ENCODE measurements at regions not wholly inside any gene's neighbourhood (a gene's known extent, or its start where the extent isn't known, plus 50 kb on each side); places are given as distances from the start of the nearest gene placed in this dataset.

DNA sequence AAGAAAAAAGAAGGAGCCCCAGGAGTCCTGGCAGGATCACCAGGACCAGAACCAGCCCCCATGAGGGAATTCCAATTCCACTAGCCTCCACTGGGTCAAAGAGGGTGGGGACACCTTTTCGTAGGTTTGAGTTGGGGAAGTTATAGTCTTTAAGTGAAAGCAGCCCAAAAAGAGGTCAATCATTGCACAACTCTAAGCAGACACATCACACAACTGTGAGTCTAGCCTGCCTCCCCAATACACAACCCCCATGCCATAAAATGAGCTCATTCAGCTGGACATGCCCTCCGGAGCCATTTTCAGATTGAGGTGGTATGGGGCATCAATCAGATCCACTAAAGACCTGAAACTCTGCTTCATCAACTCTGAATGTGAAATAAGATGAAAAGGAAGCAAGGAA lies 179.9 kb downstream of the NPHP4 start:
- no peak overlapping the region for H3K4me3 Mint-ChIP-seq
- H3K27me3 Mint-ChIP-seq, result peaks cover 35% of the 10 kb centered on the region
- DNase-seq, result no peak
- no peaks in the 10 kb centered on the region for H3K4me1 Mint-ChIP-seq (ENCODE audit: low read depth)
- no peak overlapping the region for H3K27ac Mint-ChIP-seq
- H3K9me3 Mint-ChIP-seq, result no peaks in the 10 kb centered on the region
- no peaks in the 10 kb centered on the region for H3K36me3 Mint-ChIP-seq (ENCODE audit: low read depth)

DNA sequence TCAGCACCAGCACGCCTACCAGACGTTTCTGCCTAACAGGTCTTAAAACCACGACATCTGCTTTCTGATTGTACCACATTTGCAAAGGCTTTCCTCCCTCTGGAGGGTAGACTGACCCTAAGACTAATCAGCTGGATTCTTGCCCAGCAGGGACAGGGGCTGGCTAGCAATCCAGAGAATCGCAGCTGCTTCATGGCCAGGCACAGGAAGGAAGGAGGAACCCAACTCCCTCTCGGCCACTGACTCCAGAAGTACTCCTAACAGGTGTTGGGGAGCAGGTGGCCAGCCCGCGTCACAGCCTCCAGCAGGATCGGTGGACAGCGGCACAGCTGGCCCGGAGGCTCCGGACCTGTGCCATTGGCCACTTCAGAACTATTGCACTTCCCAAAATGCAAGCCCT lies 180.8 kb downstream of the NPHP4 start:
- no peak for DNase-seq
- H3K27me3 Mint-ChIP-seq, result peaks cover 30% of the 10 kb centered on the region
- no peak overlapping the region for H3K27ac Mint-ChIP-seq
- H3K4me1 Mint-ChIP-seq (ENCODE audit: low read depth), result no peaks in the 10 kb centered on the region
- no peak overlapping the region for H3K4me3 Mint-ChIP-seq
- no peaks in the 10 kb centered on the region for H3K9me3 Mint-ChIP-seq
- H3K36me3 Mint-ChIP-seq (ENCODE audit: low read depth), result no peaks in the 10 kb centered on the region

DNA sequence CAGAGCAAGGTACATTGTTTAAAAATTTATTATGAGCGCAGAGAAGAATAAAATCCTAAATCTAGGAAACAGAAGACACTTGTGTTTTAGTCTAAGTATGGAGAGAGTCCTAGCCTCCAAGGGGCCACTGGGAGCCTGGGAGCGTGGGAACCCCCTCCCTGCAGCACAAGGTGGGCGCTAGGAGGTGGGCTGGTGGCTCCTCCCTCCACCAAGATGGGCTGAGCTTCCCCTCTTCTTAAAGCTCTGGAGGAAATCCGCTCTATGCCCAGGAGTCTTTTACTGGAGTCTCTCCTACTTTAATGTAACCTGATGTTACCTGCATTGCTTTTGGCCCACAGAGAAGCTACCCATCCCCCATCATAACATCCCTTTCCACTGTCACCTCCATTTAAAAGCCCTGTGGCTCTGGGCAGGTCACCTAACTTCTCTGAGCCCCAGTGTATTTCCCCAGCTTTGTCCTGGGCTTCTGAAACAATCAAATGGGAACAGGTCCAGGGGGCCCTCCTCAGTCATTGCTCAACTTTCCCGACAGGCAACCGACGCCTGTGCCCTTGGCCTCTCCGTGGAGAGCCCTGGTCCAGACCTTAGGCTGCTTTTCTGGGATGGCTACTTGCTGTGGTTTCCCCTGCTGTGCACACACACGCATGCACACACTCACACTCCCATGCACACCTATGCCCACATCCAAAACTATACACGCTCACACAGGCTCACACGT lies 181.5 kb downstream of the NPHP4 start:
- no peak overlapping the region for H3K4me3 Mint-ChIP-seq
- no peaks in the 10 kb centered on the region for H3K9me3 Mint-ChIP-seq
- no peak overlapping the region for H3K27ac Mint-ChIP-seq
- no peaks in the 10 kb centered on the region for H3K4me1 Mint-ChIP-seq (ENCODE audit: low read depth)
- H3K27me3 Mint-ChIP-seq, result peaks cover 25% of the 10 kb centered on the region
- no peaks in the 10 kb centered on the region for H3K36me3 Mint-ChIP-seq (ENCODE audit: low read depth)
- no peak for DNase-seq

DNA sequence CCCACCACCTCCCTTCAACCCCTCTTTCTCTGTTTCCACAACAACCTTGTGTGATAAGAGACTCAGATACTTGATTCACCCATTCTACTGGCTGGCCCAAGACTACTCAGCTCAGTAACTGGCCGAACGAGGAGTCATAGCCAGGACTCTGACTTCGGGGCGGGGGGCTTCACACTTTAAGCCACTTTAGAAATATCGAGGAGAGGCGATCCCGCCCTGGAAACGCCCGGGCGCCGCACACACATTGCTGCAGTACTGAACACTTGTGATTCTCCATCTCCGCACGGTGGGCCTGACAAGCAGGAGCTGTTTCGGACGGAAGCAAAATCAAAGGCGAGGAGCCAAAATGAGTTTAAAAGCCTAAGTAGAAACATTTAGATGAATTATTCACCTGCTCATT lies 182.1 kb downstream of the NPHP4 start:
- Mint-ChIP-seq H3K36me3 (ENCODE audit: low read depth) (no peaks in the 10 kb centered on the region), H3K27ac (no peak overlapping the region), H3K4me3 (no peak overlapping the region), H3K27me3 (peaks cover 20% of the 10 kb centered on the region), H3K9me3 (no peaks in the 10 kb centered on the region), H3K4me1 (ENCODE audit: low read depth) (no peaks in the 10 kb centered on the region)
- no peak for DNase-seq

DNA sequence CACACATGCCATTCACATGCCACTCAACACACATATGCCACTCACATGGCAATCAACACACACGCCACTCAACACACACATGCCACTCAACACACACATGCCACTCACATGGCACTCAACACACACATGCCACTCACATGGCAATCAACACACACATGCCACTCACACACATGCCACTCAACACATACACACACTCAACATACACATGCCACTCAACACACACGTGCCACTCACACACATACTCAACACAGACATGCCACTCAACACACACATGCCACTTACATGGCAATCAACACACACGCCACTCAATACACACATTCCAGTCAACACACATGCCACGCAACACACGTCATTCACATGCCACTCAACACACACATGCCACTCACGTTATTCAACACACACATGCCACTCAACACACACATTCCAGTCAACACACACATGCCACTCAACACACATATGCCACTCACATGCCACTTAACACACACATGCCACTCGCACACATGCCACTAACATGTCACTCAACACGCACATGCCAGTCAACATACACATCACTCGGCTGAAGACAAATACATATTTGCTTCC lies 182.9 kb downstream of the NPHP4 start:
- no peaks in the 10 kb centered on the region for H3K4me1 Mint-ChIP-seq (ENCODE audit: low read depth)
- no peak overlapping the region for H3K4me3 Mint-ChIP-seq
- H3K9me3 Mint-ChIP-seq, result no peaks in the 10 kb centered on the region
- no peaks in the 10 kb centered on the region for H3K36me3 Mint-ChIP-seq (ENCODE audit: low read depth)
- no peak for DNase-seq
- H3K27me3 Mint-ChIP-seq, result peaks cover 17% of the 10 kb centered on the region
- H3K27ac Mint-ChIP-seq, result no peak overlapping the region

DNA sequence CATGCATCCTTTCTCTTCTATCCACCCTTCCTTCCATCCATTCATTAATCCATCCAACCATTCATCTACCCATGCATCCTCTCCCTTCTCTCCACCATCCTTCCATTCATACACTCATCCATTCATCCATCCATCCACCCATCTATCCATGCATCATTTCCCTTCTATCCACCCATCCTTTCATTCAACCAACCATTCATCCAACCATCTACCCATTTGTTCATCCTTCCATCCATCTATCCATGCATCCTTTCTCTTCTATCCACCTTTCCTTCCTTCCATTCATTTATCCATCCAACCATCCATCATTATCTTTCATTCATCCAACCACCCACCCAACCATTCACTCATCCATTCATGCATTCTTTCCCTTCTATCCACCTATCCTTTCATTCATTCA lies 188.4 kb downstream of the NPHP4 start:
- Mint-ChIP-seq H3K4me3 (no peak overlapping the region), H3K27ac (no peak overlapping the region), H3K9me3 (no peaks in the 10 kb centered on the region), H3K36me3 (ENCODE audit: low read depth) (no peaks in the 10 kb centered on the region), H3K4me1 (ENCODE audit: low read depth) (no peaks in the 10 kb centered on the region), H3K27me3 (peaks cover 1% of the 10 kb centered on the region)
- DNase-seq, result no peak

DNA sequence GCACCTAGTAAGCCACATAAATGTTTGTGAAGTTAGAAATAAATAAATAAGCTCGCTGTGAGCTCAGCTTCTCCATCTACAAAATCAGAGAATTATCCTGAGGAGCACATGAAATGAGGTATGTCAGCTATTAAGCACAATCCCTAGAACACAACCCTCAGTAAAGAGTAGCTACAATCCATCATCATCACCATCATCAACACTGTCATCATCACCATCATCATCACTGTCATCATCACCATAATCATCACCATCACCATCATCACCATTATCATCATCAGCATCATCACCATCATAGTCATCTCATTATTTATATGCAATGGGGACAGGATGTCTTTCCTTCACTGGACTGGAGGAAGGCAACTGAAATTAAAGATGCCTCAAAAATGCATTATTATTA lies 189.6 kb downstream of the NPHP4 start:
- no peak overlapping the region for H3K4me3 Mint-ChIP-seq
- no peaks in the 10 kb centered on the region for H3K36me3 Mint-ChIP-seq (ENCODE audit: low read depth)
- H3K27me3 Mint-ChIP-seq, result peaks cover 4% of the 10 kb centered on the region
- no peaks in the 10 kb centered on the region for H3K4me1 Mint-ChIP-seq (ENCODE audit: low read depth)
- no peaks in the 10 kb centered on the region for H3K9me3 Mint-ChIP-seq
- no peak for DNase-seq
- no peak overlapping the region for H3K27ac Mint-ChIP-seq

DNA sequence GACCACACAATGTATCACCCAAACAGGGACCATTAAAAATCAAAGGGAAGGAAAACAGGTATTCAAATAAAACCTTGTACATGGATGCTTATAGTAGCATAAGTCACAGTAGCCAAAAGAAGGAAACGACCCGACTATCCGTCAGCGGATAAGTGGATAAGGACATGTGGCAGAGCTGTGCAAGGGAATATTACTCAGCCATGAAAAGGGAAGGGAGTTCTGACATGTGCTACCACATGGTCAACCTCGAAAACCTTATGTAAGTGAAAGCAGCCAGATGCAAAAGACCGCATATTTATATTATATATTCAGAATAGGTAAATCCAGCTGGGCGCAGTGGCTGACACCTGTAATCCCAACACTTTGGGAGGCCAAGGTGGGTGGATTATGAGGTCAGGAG lies 193.3 kb downstream of the NPHP4 start:
- H3K4me3 Mint-ChIP-seq, result no peak overlapping the region
- peaks cover 4% of the 10 kb centered on the region for H3K27me3 Mint-ChIP-seq
- no peaks in the 10 kb centered on the region for H3K36me3 Mint-ChIP-seq (ENCODE audit: low read depth)
- DNase-seq, result no peak
- no peak overlapping the region for H3K27ac Mint-ChIP-seq
- H3K9me3 Mint-ChIP-seq, result no peaks in the 10 kb centered on the region
- no peaks in the 10 kb centered on the region for H3K4me1 Mint-ChIP-seq (ENCODE audit: low read depth)

DNA sequence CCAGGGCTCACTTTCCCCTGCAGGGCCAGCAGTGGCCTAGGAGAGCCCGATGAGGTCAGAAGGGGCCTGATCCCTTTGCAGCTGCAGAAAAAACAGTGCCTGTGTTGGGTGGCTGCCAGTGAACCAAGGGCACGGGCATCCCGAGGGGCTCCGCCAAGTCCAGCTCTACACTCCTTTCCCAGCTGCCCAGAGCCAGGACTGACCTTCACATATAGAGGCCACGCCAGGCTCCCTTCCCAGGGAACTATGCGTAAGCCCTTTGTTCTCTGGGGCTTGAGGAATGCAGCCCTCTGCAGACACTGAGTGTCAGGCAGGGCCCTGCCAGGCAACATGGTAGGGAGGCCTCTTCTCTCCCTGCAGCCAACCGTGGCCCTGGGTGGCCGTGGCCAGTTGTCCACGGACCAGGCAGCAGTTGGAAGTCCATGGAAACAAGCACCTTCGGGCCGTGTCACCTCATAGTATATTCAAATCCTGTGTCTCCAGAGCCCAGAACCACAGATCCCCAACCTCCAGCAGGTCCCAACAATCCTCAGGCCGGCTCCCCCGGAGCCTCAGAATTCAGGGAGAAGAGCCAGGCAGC lies 194.0 kb downstream of the NPHP4 start:
- Mint-ChIP-seq H3K4me1 (ENCODE audit: low read depth) (no peaks in the 10 kb centered on the region), H3K4me3 (no peak overlapping the region), H3K9me3 (no peaks in the 10 kb centered on the region), H3K27ac (no peak overlapping the region), H3K27me3 (peaks cover 4% of the 10 kb centered on the region), H3K36me3 (ENCODE audit: low read depth) (no peaks in the 10 kb centered on the region)
- no peak for DNase-seq

DNA sequence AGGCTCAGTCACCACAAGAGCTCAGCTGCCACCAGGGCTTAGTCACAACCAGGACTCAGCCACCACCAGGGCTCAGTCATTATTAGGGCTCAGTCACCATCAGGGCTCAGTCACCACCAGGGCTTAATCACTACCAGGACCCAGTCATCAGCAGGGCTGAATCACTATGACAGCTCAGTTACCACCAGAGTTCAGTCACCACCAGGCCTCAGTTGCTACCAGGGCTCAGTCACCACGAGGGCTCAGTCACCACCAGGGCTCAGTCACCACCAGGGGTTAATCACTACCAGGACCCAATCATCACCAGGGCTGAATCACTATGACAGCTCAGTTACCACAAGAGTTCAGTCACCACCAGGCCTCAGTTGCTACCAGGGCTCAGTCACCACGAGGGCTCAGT lies 196.2 kb downstream of the NPHP4 start:
- Mint-ChIP-seq H3K27me3 (peaks cover 8% of the 10 kb centered on the region), H3K27ac (no peak overlapping the region), H3K36me3 (ENCODE audit: low read depth) (no peaks in the 10 kb centered on the region), H3K4me1 (ENCODE audit: low read depth) (no peaks in the 10 kb centered on the region), H3K9me3 (no peaks in the 10 kb centered on the region), H3K4me3 (no peak overlapping the region)
- no peak for DNase-seq

DNA sequence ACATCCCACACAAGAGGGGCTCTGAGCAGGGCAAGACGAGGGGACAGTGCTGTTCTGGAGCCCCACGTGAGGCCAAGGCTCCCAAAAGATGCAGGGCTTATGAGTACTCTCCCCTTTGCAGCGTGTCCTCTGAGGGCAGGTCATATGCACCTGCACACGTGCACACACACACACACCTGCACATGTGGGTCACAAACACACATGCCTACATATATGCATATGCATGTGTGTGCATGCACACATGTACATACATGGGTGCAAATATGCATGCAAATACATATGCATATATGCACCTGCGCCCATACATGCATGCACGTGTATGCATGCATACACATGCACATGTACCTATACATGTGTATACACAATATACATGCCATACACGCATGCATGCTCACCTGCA lies 197.9 kb downstream of the NPHP4 start:
- DNase-seq, result no peak
- Mint-ChIP-seq H3K36me3 (ENCODE audit: low read depth) (no peaks in the 10 kb centered on the region), H3K27me3 (peaks cover 12% of the 10 kb centered on the region), H3K4me3 (no peak overlapping the region), H3K27ac (no peak overlapping the region), H3K9me3 (peaks cover 4% of the 10 kb centered on the region), H3K4me1 (ENCODE audit: low read depth) (no peaks in the 10 kb centered on the region)

DNA sequence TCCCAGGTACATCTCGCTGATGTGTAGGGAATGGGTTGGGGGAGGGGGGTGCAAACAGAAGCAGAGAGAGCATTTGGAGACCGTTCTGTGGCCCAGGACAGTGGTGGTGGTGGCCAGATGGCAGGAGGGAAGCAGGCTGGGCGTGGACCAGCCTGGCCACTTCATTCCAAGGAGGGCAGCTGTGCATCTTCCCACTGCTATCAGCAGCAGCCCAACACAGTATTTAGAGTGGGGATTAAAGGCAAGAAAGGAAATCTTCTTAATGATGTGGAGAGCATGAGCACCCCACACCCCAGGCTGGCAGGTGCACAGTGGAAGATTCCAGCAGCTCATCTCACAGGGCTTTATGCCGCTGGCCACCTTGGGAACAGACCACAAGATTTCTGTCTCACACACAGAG lies 198.7 kb downstream of the NPHP4 start:
- Mint-ChIP-seq H3K27me3 (peaks cover 8% of the 10 kb centered on the region), H3K27ac (no peak overlapping the region), H3K4me3 (no peak overlapping the region), H3K4me1 (ENCODE audit: low read depth) (no peaks in the 10 kb centered on the region), H3K9me3 (peaks cover 8% of the 10 kb centered on the region), H3K36me3 (ENCODE audit: low read depth) (no peaks in the 10 kb centered on the region)
- no peak for DNase-seq

DNA sequence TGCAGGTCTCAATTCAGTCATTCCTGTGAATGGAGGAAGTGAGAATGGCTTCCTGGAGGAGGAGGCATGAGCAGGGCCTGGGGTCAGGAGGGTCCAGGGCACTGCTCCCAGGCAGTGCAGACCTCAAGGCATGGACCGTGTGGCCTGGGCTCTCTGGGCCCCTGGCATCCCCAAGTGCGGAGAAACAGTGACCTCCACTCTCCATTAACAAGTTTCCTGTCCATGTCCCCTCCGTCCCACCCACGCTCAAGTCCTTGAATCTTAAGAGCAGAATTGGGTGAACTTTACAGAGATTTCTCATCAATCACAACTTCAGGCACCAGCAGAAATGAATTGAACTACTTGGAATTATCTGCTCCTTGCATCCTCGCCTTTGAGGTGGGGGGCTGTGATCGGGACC lies 211.1 kb downstream of the NPHP4 start:
- Mint-ChIP-seq H3K4me3 (no peak overlapping the region), H3K4me1 (ENCODE audit: low read depth) (no peaks in the 10 kb centered on the region), H3K9me3 (peaks cover 2% of the 10 kb centered on the region), H3K27ac (no peak overlapping the region), H3K27me3 (peaks cover 4% of the 10 kb centered on the region), H3K36me3 (ENCODE audit: low read depth) (no peaks in the 10 kb centered on the region)
- DNase-seq, result no peak

DNA sequence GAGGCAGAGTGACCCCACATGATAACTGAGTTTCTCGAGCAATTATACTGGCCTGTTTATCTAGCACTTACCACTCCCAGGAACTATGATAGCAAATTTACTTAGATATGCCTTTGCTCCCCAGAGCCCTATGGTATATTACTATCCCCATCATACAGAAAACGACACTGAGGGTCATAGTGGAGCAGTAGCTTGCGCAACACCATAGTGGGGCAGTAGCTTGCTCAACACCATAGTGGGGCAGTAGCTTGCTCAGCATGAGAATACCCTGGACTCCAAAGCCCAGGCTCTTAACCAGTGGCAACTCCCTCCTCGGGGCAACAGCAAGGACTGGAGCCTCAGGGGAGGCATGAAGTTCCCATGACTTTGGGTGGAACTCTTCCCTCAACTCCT lies 211.9 kb downstream of the NPHP4 start:
- no peak for DNase-seq
- Mint-ChIP-seq H3K9me3 (peaks cover 2% of the 10 kb centered on the region), H3K4me3 (no peak overlapping the region), H3K4me1 (ENCODE audit: low read depth) (no peaks in the 10 kb centered on the region), H3K27me3 (peaks cover 4% of the 10 kb centered on the region), H3K36me3 (ENCODE audit: low read depth) (no peaks in the 10 kb centered on the region), H3K27ac (no peak overlapping the region)

DNA sequence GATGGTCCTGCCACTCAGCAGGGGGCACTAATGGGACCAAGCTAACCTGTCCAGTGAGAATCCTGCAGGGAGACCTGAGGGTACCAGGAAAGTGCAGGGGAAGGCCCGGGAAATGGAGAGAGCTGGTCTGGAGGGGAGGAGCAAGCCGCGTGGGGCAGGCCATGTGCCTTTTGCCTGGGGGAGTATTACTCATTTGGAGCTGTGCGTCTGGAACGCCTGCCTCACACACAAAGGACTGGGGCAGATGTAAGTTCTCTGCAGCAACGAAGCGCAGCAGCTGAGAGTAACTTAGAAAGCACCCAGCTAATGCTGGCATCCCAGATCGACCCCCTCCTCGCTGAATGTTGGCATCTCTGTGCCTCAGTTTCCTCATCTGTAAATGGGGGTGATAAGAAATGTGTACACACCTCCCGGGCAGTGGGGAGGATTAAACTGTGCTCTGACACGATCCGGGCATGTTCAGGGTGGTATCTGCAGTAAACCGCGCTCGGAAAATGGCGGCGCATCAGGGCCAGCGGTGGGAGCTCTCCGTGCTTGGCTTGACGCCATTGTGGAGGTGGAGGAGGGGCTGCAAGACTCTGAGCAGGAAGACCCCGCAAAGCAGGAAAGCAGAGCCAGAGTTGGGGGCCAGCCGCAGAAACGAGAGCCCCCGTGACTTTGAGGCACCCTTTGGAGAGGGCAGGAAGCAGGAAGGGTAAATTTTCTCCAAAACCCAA lies 212.5 kb downstream of the NPHP4 start:
- Mint-ChIP-seq H3K9me3 (peaks cover 2% of the 10 kb centered on the region), H3K27me3 (peaks cover 2% of the 10 kb centered on the region), H3K4me3 (no peak overlapping the region), H3K36me3 (ENCODE audit: low read depth) (no peaks in the 10 kb centered on the region), H3K27ac (no peak overlapping the region), H3K4me1 (ENCODE audit: low read depth) (no peaks in the 10 kb centered on the region)
- DNase-seq, result no peak

All from activated T-cell treated with anti-CD3 and anti-CD28 coated beads, Interleukin-2, amount 50 U/mL, for 24 hours (primary cell).